DND-41 (cell line): ENCODE measurements at regions not wholly inside any gene's neighbourhood (a gene's known extent, or its start where the extent isn't known, plus 50 kb on each side); places are given as distances from the start of the nearest gene placed in this dataset.
"Not testable (repeated sequence)": the region's sequence is repeated elsewhere in the genome, so short reads cannot be mapped to it uniquely, and the experiment has no call there.

ENCODE experiments used
- ATAC-seq: fragments of 200-7000 bp; cut with Tn5 transposase; 3 replicates; pipeline ENCODE4 v1.9.1; 2021; ENCODE audit warnings: low read depth; ENCODE audit not compliant: insufficient read depth
- DNase-seq: peaks from one replicate; pipeline ENCODE4 v3.0.0-alpha.2; 2020
- H2AFZ ChIP-seq: 2 replicates; pipeline ENCODE4 v1.6.0; 2012; ENCODE audit warnings: low read depth, low read length
- H3K27ac ChIP-seq: 2 replicates; pipeline ENCODE4 v1.5.1; 2012; ENCODE audit warnings: low read length, inconsistent platforms
- H3K27me3 ChIP-seq: fragments of 200-600 bp; sonication (generic); 2 replicates; pipeline ENCODE4 v1.6.0; 2012; ENCODE audit warnings: low read length, mild to moderate bottlenecking, inconsistent platforms; ENCODE audit not compliant: insufficient read depth, poor library complexity
- H3K36me3 ChIP-seq: 2 replicates; pipeline ENCODE4 v1.5.1; 2012; ENCODE audit warnings: low read length, inconsistent platforms; ENCODE audit not compliant: insufficient read depth
- H3K4me1 ChIP-seq: 2 replicates; pipeline ENCODE4 v1.5.1; 2012; ENCODE audit warnings: mild to moderate bottlenecking, low read length; ENCODE audit not compliant: insufficient read depth
- H3K4me2 ChIP-seq: 2 replicates; pipeline ENCODE4 v1.6.0; 2012; ENCODE audit warnings: mild to moderate bottlenecking, moderate library complexity, low read length, inconsistent platforms; ENCODE audit not compliant: insufficient read depth
- H3K4me3 ChIP-seq, 2 experiments: fragments of 200-600 bp in 1 of 2; shearing (Covaris generic) in 1 of 2; 2 replicates each; pipeline ENCODE4 v1.5.1; 2012 to 2016; ENCODE audit warnings: inconsistent platforms in 2 of 2, low read length in 2 of 2, mild to moderate bottlenecking in 2 of 2, low read depth in 1 of 2, moderate library complexity in 1 of 2
- H3K79me2 ChIP-seq: 2 replicates; pipeline ENCODE4 v1.6.0; 2012; ENCODE audit warnings: low read length, inconsistent platforms; ENCODE audit not compliant: insufficient read depth
- H3K9ac ChIP-seq: 2 replicates; pipeline ENCODE4 v1.6.0; 2012; ENCODE audit warnings: low read depth, mild to moderate bottlenecking, inconsistent platforms, low read length, moderate library complexity
- H3K9me3 ChIP-seq: 2 replicates; pipeline ENCODE4 v1.5.1; 2012; ENCODE audit warnings: low read length, moderate library complexity, mild to moderate bottlenecking, inconsistent platforms; ENCODE audit not compliant: insufficient read depth, severe bottlenecking
- H4K20me1 ChIP-seq: 2 replicates; pipeline ENCODE4 v1.6.0; 2012; ENCODE audit warnings: low read length; ENCODE audit not compliant: insufficient read depth
- EZH2 ChIP-seq: IDR thresholded peaks from 3 replicates; pipeline ENCODE4 v1.6.1; 2012; ENCODE audit warnings: borderline replicate concordance, low read depth, mild to moderate bottlenecking, moderate library complexity, low read length, inconsistent platforms; ENCODE audit not compliant: severe bottlenecking
- TF ChIP-seq, protein P1 (sequence below): IDR thresholded peaks from 2 replicates; pipeline ENCODE4 v1.5.1; 2012; ENCODE audit warnings: borderline replicate concordance, low read length, moderate library complexity, mild to moderate bottlenecking; ENCODE audit not compliant: poor library complexity, severe bottlenecking; ENCODE audit errors: extremely low read depth

DNA sequence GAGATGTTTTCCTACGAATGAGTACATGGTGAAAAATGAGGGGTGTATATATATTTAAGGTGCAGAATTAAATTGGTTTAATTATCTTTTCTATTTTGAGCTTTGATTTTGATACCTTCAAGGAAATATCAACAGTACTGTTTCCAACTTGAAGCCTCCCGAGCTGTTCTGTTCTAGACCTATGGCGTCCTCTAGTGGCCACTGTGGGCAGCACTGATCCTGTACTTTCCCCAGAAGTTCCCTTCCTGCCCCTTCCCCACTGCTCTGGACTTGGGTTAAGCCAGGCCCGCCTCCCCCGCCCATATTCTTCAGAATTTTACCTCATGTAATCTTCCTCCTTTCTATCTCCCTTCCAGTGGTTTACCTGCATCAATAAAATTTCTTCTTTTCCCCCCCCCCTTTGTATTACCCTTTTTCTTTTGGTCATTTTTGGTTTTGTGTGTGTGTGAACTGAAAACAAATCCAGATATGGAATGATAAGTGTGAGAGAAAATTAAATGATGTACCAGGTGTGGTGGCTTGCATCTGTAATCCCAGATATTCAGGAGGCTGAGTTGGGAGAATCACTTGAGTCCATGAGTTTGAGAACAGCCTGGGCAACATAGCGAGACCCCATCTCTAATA, 1643.5 kb downstream of the TP53TG3F start:
- Histone ChIP-seq H3K27me3 (no peaks in the 10 kb centered on the region), H3K4me2 (no peak overlapping the region), H3K9ac (no peak overlapping the region), H2AFZ (no peak overlapping the region), H3K4me1 (no peaks in the 10 kb centered on the region), H3K9me3 (no peaks in the 10 kb centered on the region), H3K4me3 (no peak overlapping the region), H3K79me2 (no peaks in the 10 kb centered on the region), H3K27ac (no peak overlapping the region), H4K20me1 (no peaks in the 10 kb centered on the region), H3K36me3 (no peaks in the 10 kb centered on the region)
- TF ChIP-seq EZH2 = no peak
- TF ChIP-seq, protein P1, sequence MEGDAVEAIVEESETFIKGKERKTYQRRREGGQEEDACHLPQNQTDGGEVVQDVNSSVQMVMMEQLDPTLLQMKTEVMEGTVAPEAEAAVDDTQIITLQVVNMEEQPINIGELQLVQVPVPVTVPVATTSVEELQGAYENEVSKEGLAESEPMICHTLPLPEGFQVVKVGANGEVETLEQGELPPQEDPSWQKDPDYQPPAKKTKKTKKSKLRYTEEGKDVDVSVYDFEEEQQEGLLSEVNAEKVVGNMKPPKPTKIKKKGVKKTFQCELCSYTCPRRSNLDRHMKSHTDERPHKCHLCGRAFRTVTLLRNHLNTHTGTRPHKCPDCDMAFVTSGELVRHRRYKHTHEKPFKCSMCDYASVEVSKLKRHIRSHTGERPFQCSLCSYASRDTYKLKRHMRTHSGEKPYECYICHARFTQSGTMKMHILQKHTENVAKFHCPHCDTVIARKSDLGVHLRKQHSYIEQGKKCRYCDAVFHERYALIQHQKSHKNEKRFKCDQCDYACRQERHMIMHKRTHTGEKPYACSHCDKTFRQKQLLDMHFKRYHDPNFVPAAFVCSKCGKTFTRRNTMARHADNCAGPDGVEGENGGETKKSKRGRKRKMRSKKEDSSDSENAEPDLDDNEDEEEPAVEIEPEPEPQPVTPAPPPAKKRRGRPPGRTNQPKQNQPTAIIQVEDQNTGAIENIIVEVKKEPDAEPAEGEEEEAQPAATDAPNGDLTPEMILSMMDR = peak; percentile 47
- ATAC-seq (no peak), DNase-seq (peak; percentile 8)

DNA sequence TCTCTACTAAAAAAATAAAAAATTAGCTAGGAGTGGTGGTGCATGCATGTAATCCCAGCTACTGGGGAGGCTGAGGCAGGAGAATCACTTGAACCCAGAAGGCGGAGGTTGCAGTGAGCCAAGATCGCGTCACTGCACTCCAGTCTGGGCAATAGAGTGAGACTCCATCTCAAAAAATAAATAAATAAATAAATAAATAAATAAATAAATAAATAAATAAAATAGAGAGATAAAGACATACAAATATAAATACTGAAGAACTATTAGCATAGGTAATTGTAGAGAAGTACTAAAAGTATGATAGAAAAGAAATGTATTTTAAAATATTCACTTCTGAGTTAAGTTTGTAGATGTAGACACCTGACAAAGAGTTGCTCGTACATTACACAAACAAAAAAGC, 1652.4 kb downstream of the TP53TG3F start:
- H2AFZ ChIP-seq, H3K36me3 ChIP-seq, H4K20me1 ChIP-seq, H3K9ac ChIP-seq, H3K4me3 ChIP-seq, H3K4me2 ChIP-seq, H3K4me1 ChIP-seq, ATAC-seq, H3K79me2 ChIP-seq, H3K9me3 ChIP-seq, H3K27ac ChIP-seq, H3K27me3 ChIP-seq, DNase-seq: not testable (repeated sequence)

DNA sequence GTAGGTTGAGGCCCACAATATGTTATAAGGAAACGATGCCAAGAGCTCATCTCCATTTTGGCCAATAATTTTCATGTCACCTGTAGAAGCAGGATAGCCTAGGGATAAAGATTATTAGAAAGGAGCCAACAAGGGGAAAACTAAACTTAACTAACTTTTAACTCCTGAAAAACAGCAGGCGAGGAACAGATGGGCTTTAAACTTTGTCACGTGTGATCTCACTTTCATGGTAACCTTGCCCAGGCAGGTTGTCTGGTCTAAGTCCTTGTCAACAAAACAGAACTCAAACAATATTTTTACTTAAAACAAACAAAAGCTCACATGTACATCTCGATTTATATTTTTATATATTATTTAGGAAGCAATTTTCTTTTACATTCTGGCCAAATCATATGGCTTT, 1672.0 kb downstream of the TP53TG3F start:
- H3K9me3 ChIP-seq = no peaks in the 10 kb centered on the region
- no peak for ATAC-seq
- H3K36me3 ChIP-seq = no peaks in the 10 kb centered on the region
- DNase-seq = no peak
- no peak overlapping the region for H3K4me2 ChIP-seq
- H3K9ac ChIP-seq = no peak overlapping the region
- no peak overlapping the region for H3K4me3 ChIP-seq
- H3K79me2 ChIP-seq = no peaks in the 10 kb centered on the region
- H4K20me1 ChIP-seq = no peaks in the 10 kb centered on the region
- H3K27ac ChIP-seq = no peak overlapping the region
- H3K4me1 ChIP-seq = no peaks in the 10 kb centered on the region
- no peak for TF ChIP-seq EZH2
- TF ChIP-seq, protein P1 = no peak
- no peak overlapping the region for H2AFZ ChIP-seq
- no peaks in the 10 kb centered on the region for H3K27me3 ChIP-seq

DNA sequence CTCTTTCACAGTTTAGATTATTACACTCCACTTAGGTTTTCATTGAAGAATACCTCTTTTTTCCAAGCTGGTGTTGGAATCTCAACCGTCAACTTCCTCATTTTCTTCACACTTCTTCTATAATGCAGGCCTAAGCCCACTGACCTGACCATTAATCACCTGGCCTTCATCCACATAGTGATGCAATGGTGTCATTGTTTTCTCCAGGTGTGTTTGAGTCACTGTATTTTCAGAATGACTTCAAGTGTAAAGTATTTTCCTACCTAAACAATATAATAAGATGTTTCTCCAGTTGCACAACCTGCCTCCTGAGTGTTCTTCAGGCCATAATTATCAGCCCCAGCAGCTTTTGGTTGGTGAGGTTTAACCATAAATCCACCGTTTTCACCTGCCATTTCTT, 1675.1 kb downstream of the TP53TG3F start:
- no peak for ATAC-seq

More for the DNA sequence above, 1675.1 kb downstream of the TP53TG3F start:
- Histone ChIP-seq H3K4me1 (no peaks in the 10 kb centered on the region), H4K20me1 (no peaks in the 10 kb centered on the region), H3K79me2 (no peaks in the 10 kb centered on the region), H3K4me3 (no peak overlapping the region), H3K27ac (no peak overlapping the region), H3K9me3 (no peaks in the 10 kb centered on the region), H3K9ac (no peak overlapping the region), H2AFZ (no peak overlapping the region), H3K27me3 (no peaks in the 10 kb centered on the region), H3K4me2 (no peak overlapping the region), H3K36me3 (no peaks in the 10 kb centered on the region)
- DNase-seq = no peak
- TF ChIP-seq, protein P1 = no peak
- no peak for TF ChIP-seq EZH2
